Daoy (cell line): ENCODE measurements at regions not wholly inside any gene's neighbourhood (a gene's known extent, or its start where the extent isn't known, plus 50 kb on each side); places are given as distances from the start of the nearest gene placed in this dataset.
"Not testable (repeated sequence)": the region's sequence is repeated elsewhere in the genome, so short reads cannot be mapped to it uniquely, and the experiment has no call there.

Source experiments
- DNase-seq: peaks from one replicate; pipeline ENCODE4 v3.0.0-alpha.2; 2015; ENCODE audit warnings: low read depth

DNA sequence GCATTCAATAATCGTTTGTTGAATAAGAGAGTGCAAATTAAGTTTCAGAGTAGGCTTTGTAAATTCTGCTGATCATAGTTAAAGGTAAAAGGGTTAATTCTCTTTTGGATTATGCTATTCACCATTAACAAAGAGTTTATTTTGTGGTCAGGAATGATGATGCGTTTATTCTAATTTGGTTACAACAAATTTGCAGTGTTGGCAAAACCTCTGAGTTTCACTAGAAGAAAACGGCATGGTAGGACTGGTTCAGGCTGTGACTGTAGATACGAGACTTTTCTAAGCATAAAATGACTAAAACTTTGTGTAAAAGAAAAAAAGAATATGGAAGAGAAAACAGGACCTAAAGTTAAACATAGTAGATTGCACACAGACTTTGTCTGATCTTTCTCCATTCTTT is 234.7 kb downstream of the TLR4 start:
- DNase-seq = no peak

DNA sequence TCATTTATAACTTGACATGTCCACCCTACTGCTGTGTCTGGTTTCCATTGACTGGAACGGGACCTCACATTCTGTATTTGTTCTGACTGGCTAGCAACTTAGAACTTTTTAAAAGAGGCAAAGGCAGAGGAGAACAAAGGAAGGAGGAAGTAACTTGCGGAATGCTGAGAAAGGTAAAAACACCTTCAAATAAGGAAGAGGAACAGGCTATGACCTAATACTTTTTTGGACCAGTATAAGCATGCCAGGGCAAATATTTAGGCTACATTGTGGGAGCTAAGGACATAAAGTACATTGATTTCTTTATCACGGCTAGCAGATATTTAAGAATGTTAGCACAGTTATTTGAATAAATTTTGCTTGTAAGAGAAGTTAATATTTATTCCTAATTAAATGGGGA is 240.5 kb downstream of the TLR4 start:
- not testable (repeated sequence) for DNase-seq

DNA sequence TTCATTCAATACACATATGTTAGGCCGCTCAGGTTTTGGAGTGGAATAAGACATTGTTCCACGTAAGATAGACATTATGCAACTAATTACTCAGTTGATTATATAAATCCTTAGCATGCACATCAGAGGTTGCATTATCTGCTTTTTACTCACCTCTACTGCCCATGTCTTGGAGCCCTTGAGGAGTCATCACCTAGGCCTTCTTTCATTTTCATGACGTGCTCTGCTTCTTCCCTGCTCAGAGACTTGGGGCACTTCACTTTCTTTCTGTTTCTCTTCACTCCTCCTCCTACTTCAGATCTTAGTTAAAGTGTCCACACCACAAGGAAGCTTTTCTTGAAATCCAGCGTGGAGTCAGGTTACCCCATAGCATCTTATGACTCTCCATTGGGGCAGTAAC is 241.1 kb downstream of the TLR4 start:
- no peak for DNase-seq

DNA sequence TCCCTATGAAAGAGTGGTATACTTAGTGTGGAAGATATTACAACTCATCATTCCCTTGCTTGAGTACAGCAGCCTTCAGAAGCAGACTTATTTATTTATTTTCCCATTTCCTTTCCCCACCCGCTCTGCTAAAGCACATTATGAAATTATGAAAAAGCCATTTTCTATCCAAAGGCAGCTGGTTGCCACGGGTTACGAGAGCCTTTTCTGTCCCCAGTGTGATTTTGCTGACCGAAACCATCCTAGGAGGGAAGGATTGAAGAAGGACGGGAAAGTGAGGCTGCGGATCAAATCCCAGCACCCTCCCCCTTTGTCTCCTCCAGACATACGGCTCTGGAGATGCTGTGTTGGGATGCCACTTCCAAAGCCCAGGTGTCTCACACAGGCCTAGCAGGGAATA is 246.9 kb downstream of the TLR4 start:
- DNase-seq = no peak

DNA sequence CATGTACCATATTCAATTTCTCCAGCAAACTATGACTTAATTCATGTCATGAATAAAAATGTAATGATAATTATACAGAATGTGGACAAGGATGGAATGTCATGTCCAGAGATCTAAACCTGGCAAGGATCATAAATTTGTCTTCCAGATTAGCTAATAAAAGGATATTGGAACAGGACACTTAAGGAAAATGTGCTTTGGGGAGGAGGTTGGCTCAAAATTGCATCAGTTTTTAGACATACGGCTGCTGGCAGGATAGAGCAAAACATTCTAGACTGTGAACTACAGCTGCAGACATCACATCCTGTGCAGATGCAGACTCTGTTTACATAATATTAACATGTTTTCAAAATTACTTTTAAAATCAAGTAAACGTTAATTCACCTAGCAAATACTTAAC is 248.4 kb downstream of the TLR4 start:
- DNase-seq = no peak

DNA sequence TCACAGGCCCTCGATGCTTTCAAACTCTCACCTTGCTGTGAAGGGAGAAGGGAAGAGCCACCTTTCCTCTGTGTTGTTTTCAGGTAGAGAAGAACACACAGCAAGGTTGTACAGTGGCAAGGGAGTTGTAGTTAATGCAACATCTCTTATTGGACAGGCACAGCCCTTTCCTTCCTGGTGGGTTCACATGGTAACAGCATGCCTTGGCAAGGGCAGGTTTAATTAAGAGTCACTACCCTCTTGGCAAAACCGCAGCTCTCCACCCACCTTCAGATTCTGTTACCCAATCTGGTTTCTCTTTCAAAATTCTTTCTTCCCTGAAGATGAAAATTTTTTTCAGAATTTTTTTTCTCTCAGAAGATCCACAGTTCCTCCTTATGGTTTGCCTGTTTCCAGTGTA is 253.1 kb downstream of the TLR4 start:
- DNase-seq = no peak

DNA sequence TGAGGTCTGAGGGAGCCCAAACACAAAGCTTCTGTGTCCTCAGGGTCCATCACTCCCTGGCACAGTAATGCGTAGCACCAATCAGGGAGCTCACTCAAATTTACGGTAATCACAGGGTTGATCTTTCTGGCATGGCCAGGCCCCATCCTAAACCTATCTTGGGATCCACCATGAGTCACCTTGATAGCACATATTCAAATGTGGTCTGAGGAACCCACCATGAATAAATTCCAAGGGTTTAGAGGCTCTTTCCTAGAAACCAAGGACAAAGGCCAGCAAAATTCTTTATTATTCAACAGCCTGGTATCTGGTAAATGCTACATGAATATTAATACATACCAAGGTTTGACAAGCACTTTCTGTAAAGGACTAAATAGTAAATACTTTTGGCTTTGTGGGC is 254.5 kb downstream of the TLR4 start:
- DNase-seq = no peak

DNA sequence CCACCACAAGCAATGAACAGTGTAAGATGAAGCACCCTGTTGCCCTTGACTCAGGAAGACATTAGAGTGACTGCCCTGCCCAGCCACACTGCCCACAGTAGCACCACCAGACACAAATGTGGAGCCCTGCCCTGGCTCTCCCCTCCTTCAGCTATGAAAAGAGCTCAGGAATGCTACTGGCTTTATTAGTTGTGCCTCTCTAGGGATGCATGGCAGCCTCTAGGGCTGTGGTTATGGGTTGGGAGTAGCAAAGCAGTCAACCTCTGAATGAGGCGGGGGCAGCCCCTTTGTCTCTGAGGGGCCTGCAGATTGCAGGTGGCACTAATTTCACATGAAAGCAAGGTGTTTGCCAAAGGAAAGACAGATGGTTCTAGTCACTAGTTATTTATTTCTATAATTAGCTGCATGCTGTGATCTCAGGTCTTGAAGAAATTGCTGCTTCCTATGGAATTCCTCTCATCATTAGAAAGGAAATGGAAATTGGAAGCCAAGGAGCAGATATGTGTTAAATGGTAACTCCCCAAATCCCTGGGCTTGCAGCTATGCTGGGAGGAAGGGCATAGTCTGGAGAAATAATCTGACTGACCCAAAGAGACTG is 259.4 kb downstream of the TLR4 start:
- no peak for DNase-seq

DNA sequence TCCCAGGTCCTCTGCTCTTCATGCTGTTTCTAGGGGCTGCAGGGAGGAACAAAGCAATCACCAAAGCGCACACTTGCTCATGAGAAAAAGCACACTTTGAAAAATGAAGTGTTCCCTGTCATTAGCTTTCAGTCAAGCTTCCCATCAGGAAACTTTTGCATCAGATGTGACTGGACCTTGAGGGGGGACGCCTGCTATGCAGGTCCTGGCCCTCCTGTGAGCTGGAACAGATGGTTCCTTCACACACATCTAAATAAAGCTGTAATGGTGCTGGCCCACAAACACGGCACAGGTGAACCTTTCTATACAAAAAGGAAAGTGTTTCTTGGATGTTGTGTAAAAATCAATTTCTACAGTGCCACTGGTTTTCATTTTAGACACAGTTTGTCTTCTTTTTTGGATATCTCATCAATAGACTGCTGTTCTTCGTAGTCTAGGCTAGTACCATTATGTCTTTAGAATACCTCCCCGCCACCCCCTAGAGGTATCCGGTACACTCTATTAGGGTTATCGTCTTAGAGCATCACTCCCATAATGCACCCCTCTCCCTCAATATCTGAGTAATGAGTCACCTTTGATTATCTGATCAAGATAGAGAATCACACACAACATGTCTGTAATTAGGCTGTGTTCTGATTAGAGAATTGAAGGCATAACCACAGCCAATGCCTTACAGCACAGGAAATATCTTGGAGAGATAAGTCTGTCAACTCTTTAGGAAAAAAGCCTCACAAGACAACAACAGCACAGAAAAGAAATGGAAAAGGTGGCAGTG is 266.3 kb downstream of the TLR4 start:
- DNase-seq = no peak

DNA sequence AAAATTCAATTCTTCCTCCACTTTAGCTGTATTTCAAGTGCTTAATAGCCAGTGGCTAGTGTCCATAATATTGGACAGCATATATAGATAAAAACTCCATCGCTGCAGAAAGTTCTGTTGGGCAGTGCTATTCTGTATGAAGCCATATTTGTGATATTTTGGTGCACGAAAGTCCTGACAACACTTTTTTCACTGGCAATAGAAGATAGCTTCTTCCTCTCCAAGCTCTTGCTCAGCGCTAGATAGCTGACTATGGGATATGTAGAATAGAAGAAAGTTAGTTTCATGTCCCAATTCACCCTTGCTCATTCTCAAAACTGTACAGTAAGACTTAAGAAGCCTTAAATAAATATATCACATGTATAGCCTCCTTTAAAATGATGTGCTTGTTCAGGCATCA is 269.9 kb downstream of the TLR4 start:
- DNase-seq = no peak

DNA sequence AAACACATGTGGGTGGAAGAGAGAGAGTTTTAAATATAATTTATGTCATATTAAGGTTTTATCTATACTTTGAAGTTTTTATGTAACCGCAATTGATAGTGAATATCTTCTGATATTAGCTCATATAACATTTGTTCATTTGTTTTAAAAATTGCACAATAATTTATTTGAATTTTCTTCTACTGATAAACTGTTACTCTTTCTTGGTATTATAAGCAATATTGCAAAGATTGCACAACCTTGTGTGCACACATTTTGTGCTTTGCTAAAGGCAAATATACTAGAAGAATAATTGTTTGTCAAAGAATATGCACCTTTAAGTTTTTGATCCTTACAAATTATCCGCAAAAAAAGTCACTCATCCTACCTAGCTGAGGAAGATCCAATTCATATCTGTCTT is 275.7 kb downstream of the TLR4 start:
- DNase-seq = no peak

DNA sequence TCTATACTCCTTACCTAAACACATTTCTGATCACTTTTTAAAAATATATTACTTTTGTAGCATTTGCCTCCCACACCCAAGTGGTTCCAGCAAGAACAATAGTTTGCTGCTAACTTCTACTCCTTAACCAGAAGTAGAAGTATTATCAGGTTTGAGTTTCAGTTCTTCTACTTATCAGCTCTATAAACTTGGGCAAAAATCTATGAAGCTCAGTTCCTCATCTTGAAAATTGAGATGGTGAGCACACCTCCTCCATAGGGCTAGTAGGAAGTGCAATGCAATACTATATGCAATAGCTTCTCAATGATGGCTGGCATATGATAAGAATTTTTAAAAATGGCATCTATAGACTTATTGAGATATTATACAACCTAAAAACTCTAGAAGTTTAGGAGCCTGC is 283.7 kb downstream of the TLR4 start:
- no peak for DNase-seq

DNA sequence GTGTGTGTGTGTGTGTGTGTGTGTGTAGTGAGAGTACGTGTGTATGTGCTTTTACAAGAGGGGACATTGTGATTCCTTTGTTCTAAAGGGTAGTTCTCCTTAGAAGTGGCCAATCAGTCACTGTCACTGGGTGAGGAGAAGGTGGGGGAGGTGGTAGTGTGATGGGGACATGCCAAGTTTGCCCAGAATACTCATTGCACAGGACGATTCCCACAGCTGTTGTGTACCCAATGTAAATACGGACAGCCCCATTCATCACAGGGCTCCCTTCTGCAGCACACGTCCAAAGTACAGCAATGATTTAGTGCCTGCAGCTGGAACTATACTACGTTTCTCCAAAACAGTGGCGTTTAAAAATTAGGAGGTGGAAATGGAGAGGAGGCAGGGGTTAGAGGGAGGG is 287.8 kb downstream of the TLR4 start:
- DNase-seq = no peak

DNA sequence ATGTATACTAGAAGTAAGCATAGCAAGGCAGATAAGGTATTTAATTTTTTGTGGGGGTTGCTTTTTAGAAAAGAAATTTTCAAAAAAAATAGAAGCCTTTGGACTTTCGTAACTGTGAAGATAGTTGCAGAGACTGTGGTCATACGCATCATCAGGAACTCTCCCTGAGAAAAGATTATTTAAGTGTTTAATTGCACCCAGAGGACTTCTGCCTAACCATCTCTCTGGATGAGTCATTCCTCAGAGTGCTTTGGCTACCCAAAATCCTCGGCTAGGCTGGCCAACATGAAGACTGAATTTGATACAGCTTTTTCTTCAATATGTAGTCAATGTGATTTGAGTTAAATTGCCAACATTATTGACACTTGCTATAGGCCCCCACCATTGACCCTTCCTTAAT is 296.4 kb downstream of the TLR4 start:
- no peak for DNase-seq

DNA sequence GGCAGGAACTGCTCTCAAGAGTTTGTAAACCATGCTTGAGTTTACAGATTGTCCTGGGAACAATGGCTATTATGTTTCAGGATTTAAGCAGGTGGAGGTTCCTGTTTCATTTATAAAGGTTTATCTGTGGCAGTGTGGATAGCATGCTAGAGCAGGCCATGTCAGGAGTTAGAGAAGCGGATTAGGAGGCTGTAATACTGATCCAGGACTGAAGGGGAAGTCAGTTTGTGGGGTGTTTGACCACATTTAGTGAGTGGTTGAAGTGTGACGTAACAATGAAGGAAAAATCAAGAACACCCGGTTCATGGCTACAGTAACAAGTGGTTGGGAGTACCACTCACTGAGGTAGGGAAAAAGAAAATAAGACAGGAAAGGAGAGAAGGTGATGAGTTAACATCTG is 299.0 kb downstream of the TLR4 start:
- no peak for DNase-seq

DNA sequence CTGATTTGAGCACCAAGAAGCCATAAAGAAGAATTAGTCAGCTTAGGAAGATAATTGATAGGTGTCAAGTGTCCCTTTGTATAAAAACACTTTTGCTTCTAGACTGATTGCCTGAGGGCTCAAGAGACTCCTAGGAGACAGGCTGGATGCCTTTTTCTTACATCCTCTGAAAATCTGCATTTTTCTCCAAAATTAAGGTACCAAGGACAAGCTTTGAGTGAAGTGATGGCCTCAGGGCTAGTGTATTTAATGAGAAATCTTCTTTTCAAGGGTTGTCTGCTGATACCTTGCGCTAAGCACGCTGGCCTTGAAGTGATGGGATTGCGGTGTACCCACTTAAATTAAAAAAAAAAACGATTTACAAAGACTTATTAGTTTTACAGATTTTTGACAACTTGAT is 304.0 kb downstream of the TLR4 start:
- no peak for DNase-seq

DNA sequence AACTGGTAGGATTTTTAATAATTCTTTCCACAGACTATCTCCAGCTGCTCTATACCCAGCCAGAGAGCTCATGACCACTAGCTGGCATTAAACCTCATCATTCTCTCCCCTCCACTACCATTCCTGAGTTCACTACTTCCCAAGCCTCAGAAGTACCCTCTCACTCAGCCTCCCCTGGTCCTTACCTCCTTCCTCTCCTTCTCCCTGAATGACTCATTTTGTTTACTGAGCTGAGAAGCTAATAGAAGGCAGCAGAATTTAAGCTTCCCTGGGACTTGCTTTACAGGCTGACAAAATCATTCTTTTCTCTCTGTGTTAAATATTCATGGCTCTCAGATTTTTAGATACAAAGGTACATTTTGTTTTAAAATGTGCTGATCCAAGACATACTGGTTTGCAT is 305.4 kb downstream of the TLR4 start:
- no peak for DNase-seq

DNA sequence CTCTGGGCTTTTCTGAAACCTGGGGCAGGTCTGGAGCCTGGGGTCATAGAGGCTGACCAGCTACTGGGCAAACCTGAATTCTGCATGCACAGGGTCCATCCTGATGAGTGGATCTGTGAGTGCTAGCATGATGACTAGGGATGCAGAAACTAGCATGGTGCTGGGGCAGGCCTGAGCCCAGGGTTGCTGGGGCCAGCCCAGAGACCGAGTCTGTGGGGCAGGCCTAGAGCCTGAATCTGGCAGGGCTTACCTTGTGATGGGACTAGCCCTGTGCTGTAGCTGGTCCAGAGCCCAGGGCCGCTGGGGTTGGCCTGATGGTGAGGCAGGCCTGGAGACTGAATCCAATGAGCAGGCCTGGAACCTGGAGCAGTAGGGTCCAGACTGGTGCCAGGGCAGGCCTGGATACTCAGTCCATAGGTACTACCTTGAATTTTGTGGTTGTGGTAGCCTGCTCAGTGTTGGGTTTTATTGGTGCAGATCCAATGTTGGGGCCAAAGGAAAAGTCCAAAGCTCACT is 313.5 kb downstream of the TLR4 start:
- DNase-seq = no peak

DNA sequence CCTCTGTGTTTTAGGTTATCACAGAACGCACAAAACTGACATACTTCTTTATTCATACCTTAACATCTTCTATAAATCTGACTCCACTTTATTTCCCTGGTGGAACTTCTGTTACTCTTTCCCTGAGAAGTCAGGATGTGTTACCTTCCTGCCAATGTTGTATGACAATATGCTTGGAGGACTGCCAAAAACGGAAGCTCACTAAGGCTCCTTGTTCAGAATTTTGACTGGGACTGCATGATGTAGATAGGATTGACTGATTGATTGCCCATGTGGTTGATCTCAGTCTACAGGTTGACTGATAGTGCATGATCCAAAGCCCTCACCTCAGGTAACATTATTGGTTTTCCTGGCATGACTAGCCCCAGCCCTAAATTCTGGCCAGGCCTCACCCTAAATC is 319.4 kb downstream of the TLR4 start:
- no peak for DNase-seq

DNA sequence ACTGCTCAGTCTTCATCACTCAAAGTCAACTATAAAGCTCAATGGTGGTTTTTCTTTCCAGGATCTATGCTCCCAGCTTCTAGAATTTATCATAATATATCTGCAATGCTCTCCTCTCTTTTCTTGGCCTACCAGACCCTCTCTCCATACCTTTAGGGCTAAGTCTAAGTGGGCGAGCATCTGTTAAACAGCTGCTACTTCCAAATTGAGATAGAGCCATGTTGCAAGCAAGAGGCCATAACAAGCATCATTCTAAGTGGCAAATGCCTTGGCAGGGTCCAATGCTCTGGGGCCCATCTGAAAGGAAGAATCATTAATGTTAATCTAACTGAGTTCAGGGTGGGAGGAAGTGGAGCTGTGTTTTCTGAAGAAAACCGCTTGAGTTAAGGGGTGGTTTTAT is 324.0 kb downstream of the TLR4 start:
- no peak for DNase-seq

DNA sequence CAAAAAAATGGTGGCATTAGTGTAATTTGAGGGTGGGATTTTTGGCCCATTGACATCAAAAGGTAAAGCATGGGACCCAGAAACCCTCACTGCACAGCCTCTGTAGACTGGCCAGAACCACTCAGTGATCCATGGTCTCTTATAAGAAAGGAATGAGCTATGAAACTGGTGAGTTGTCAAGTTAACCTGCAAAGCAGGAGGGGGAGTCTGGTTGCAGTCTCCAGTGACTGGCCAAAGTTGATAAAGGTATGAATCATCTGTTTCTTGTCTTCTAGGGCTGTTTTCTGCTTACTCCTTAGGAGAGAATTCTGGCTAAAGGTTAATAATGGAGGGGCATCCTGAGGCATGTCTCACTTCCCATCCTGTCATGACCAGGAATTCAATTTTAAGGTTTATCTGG is 325.2 kb downstream of the TLR4 start:
- DNase-seq = no peak

DNA sequence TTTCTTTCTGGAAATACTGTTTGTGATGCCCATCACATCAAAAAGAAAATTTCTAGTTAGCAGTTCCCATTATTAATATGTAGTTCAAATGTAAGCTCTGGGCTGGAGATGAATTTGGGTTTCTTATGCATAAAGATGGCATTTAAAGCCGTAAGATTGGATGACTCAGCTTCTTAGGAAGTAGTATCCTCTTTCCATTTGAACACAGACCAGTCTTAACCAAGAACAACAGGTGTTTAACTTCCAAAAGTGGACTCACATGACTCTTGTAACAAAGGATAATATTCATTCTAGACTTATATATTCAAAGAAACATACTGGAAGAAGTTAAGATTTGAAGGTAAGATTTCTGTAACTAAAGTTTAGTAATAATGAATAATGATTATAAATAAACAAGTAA is 330.5 kb downstream of the TLR4 start:
- no peak for DNase-seq

DNA sequence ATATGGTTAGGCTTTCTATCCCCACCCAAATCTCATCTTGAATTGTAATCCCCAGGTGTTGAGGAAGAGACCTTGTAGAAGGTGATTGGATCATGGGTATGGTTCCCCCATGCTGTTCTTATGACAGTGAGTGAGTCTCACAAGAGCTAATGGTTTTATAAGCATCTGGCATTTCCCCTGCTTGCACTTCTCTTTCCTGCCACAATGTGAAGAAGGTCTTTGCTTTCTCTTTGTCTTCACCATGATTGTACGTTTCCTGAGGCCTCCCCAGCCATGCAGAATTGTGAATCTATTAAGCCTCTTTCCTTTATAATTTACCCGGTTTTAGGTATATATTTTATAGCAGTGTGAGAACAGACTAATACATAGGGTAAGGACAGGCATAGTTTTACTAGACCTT is 334.5 kb downstream of the TLR4 start:
- DNase-seq = no peak

DNA sequence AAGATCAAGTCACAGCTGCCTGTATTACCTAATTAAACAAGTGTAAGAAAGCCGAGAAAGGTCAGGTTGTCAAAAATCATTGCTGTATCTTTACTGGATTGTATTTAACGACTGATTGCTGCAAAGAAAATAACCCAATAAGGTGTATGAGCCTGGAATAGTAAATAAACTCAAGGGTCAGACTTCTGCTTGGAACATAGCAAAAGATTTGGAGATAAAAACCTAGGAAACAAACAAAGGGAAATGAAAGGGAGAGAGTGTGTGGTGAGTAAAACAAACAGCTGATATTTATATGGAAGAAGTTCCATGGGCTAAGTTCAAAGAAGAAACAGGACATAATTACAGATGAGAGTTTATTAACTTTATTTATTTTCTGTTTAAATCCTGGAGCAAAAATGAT is 354.0 kb downstream of the TLR4 start:
- DNase-seq = no peak
